ENCODE measurements at regions not wholly inside any gene's neighbourhood (a gene's known extent, or its start where the extent isn't known, plus 50 kb on each side); places are given as distances from the start of the nearest gene placed in this dataset.

DNA sequence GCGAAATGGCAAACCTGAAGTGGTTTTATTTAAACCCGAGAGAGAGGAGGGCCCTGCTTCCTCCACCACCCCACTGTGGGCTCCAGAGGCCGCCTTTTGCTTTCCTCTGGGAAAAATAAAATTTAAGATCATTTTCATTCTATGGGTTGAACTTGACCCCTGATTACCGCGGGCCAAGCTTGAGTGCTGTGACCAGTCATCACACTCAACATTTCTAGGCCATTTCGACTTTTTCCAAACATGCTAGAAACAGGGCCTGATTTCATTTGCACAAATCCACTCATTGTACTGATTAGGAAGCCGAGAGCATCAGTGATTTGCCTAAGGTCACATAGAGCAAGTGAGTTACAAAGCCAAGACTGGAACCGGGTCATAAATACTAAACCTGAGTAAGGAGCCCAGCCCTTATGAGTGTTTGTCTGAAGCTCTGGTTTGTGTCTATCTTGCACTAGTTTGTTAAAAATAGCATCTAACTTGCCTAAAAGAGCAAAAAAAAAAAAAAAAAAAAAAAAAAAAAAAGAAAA, 179.7 kb downstream of the DLL1 start:
- intact Hi-C loops (cut with DNase I) = no loop called here
- TF ChIP-seq POLR2A (IDR thresholded peaks at IDR 0.05) = no peak
- TF ChIP-seq, protein P1, sequence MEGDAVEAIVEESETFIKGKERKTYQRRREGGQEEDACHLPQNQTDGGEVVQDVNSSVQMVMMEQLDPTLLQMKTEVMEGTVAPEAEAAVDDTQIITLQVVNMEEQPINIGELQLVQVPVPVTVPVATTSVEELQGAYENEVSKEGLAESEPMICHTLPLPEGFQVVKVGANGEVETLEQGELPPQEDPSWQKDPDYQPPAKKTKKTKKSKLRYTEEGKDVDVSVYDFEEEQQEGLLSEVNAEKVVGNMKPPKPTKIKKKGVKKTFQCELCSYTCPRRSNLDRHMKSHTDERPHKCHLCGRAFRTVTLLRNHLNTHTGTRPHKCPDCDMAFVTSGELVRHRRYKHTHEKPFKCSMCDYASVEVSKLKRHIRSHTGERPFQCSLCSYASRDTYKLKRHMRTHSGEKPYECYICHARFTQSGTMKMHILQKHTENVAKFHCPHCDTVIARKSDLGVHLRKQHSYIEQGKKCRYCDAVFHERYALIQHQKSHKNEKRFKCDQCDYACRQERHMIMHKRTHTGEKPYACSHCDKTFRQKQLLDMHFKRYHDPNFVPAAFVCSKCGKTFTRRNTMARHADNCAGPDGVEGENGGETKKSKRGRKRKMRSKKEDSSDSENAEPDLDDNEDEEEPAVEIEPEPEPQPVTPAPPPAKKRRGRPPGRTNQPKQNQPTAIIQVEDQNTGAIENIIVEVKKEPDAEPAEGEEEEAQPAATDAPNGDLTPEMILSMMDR (IDR thresholded peaks at IDR 0.05) = no peak
- no peak for TF ChIP-seq EP300 (IDR thresholded peaks at IDR 0.05)
- WGBS, 2 donors = 85 to 86% methylated on average over 8 of the region's 8 CpGs
- no peaks in the 10 kb centered on the region for H3K36me3 ChIP-seq
- DNase-seq = peak; percentile 22
- no peaks in the 10 kb centered on the region for H3K4me1 ChIP-seq
- no peak overlapping the region for H3K27ac ChIP-seq
- no peaks in the 10 kb centered on the region for H3K9me3 ChIP-seq
- no peaks in the 10 kb centered on the region for H3K27me3 ChIP-seq
- no peak overlapping the region for H3K4me3 ChIP-seq

- Histone ChIP-seq H3K4me1 (no peaks in the 10 kb centered on the region), H3K4me3 (no peak overlapping the region), H3K36me3 (no peaks in the 10 kb centered on the region), H3K27ac (no peak overlapping the region), H3K27me3 (no peaks in the 10 kb centered on the region), H3K9me3 (no peaks in the 10 kb centered on the region)
- peak; percentile 55 for DNase-seq
- 69 to 84% methylated on average over 44 of the region's 44 CpGs for WGBS, 2 donors
- TF ChIP-seq, protein P1 (IDR thresholded peaks at IDR 0.05) = no peak
- TF ChIP-seq EP300 (IDR thresholded peaks at IDR 0.05) (no peak), POLR2AphosphoS5 (IDR thresholded peaks at IDR 0.05) (no peak), POLR2A (IDR thresholded peaks at IDR 0.05) (no peak)
- intact Hi-C loops (cut with DNase I) = no loop called here
These were observed 180.4 kb downstream of the DLL1 start for GRCh38 chr6:170110201-170111140.

DNA sequence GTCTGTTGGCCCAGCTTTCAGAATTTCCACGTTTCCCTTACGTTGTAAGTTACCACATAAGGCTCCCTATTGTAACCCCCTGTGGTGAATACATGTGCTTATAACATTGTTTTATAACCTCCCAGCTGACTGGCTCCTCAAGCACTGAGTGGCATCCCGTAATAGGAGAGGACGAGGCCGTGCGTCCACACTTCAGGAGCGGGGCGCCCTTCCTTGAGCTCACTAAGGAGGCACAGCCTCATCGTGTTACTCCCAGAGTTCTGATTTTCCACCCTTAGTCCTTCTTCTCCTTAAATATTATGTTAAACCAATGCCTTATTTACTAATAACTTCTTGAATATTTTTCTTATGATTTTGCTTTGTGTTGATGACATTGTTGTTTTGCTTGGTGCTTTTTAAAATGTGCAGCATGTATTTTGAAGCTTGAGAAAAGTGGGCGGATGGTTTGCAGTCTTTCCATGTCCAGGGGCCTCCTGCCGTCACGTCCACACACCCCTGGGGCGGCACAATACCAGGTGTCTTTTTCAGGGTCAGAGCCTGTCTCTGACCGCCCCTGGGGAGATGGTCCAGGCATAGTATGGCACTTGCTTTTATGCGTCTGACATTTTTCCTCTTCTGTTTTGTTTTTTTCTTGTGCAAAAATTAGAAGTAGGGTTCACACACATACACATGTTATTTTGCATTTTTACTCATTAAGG, 181.8 kb downstream of the DLL1 start:
- 88 to 90% methylated on average over 15 of the region's 15 CpGs for whole genome bisulfite sequencing, 2 donors
- Histone ChIP-seq H3K9me3 (no peaks in the 10 kb centered on the region), H3K27me3 (no peaks in the 10 kb centered on the region), H3K4me3 (no peak overlapping the region), H3K27ac (no peak overlapping the region), H3K4me1 (no peaks in the 10 kb centered on the region), H3K36me3 (no peaks in the 10 kb centered on the region)
- TF ChIP-seq POLR2AphosphoS5 (IDR thresholded peaks at IDR 0.05) (no peak), POLR2A (IDR thresholded peaks at IDR 0.05) (no peak), EP300 (IDR thresholded peaks at IDR 0.05) (no peak)
- TF ChIP-seq, protein P1 (IDR thresholded peaks at IDR 0.05) = no peak
- intact Hi-C loops (cut with DNase I) = no loop called here
- DNase-seq = peak; percentile 35

DNA sequence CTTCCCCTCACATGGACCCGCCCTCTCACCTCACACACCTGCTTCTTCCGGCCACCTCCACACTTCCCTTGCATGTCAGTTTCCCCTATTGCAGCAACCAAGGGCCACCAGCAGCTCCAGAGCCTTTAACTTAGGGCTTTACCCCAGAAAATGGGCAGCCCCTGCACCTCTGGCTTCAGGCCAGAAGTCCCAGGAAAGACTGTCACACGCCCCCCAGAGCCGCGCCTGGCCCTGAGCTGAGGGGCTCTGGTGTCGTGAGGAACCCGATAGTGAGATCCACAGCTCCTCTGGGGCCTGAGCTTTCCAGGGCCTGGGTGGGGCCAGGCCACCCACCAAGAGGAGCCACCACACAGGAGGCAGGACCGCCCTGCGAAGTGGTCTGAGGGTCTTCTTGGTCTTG, 182.4 kb downstream of the DLL1 start:
- no peaks in the 10 kb centered on the region for H3K36me3 ChIP-seq
- H3K27me3 ChIP-seq = no peaks in the 10 kb centered on the region
- no peaks in the 10 kb centered on the region for H3K9me3 ChIP-seq
- intact Hi-C loops (cut with DNase I) = no loop called here
- no peaks in the 10 kb centered on the region for H3K4me1 ChIP-seq
- 88 to 92% methylated on average over 9 of the region's 9 CpGs for WGBS, 2 donors
- TF ChIP-seq POLR2AphosphoS5 (IDR thresholded peaks at IDR 0.05) (no peak), EP300 (IDR thresholded peaks at IDR 0.05) (no peak), POLR2A (IDR thresholded peaks at IDR 0.05) (no peak)
- TF ChIP-seq, protein P1 (IDR thresholded peaks at IDR 0.05) = no peak
- H3K27ac ChIP-seq = no peak overlapping the region
- peak; percentile 44 for DNase-seq
- no peak overlapping the region for H3K4me3 ChIP-seq
